GM12873 (cell line): ENCODE measurements at regions not wholly inside any gene's neighbourhood (a gene's known extent, or its start where the extent isn't known, plus 50 kb on each side); places are given as distances from the start of the nearest gene placed in this dataset.

Experiments
- TF ChIP-seq, protein P1 (sequence below): IDR thresholded peaks from 2 replicates; pipeline ENCODE4 v1.5.1; 2012; ENCODE audit warnings: low read depth, mild to moderate bottlenecking, moderate library complexity, low read length, control low read depth; ENCODE audit not compliant: insufficient read depth; ENCODE audit errors: missing control alignments

DNA sequence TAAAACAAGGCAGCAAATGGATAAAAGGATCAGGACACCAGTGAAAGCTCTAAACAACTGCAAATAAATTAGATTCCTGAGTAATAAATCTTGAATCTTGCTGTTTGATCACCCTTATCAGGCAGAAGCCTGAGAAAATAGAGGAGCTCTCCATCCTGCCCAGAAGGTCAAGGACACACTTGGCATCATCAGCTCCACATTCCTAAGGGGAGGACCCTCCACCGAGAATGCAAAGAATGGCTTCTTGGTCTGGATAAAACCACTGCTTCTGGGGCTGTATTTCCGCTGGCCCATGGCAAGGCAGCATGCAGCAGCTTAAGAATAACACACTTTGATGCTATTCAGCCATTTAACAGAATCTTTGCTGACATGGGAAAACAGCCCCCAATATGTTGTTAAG is 108.9 kb upstream of the TSC22D2 start:
- TF ChIP-seq, protein P1, sequence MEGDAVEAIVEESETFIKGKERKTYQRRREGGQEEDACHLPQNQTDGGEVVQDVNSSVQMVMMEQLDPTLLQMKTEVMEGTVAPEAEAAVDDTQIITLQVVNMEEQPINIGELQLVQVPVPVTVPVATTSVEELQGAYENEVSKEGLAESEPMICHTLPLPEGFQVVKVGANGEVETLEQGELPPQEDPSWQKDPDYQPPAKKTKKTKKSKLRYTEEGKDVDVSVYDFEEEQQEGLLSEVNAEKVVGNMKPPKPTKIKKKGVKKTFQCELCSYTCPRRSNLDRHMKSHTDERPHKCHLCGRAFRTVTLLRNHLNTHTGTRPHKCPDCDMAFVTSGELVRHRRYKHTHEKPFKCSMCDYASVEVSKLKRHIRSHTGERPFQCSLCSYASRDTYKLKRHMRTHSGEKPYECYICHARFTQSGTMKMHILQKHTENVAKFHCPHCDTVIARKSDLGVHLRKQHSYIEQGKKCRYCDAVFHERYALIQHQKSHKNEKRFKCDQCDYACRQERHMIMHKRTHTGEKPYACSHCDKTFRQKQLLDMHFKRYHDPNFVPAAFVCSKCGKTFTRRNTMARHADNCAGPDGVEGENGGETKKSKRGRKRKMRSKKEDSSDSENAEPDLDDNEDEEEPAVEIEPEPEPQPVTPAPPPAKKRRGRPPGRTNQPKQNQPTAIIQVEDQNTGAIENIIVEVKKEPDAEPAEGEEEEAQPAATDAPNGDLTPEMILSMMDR = no peak

- TF ChIP-seq, protein P1 = no peak
These were observed 111.1 kb upstream of the TSC22D2 start for GRCh38 chr3:150296966-150297365.

GRCh38 chr3:150296123-150296735 is 111.9 kb upstream of the TSC22D2 start:
- TF ChIP-seq, protein P1 = no peak

GRCh38 chr3:150293401-150294001 is 114.6 kb upstream of the TSC22D2 start:
- TF ChIP-seq, protein P1 = no peak

- TF ChIP-seq, protein P1 = no peak
These were observed 115.2 kb upstream of the TSC22D2 start for GRCh38 chr3:150292891-150293290.

DNA sequence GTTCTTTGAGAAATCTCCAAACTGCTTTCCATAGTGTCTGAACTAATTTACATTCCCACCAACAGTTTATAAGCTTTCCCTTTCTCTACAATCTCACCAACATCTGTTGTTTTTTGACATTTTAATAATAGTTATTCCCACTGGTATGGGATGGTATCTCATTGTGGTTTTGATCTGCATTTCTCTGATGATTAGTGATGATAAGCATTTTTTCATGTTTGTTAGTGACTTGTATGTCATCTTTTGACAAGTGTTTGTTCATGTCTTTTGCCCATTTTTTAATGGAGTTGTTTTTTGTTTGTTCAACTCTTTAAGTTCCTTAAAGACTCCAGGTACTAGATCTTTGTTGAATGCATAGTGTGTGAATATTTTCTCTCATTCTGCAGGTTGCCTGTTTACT is 116.6 kb upstream of the TSC22D2 start:
- TF ChIP-seq, protein P1 = no peak

- TF ChIP-seq, protein P1 = peak; percentile 68
These were observed 121.5 kb upstream of the TSC22D2 start for GRCh38 chr3:150286390-150287147.
